HEK293 (cell line): ENCODE measurements at regions not wholly inside any gene's neighbourhood (a gene's known extent, or its start where the extent isn't known, plus 50 kb on each side); places are given as distances from the start of the nearest gene placed in this dataset.

ENCODE experiments used
- CTCF ChIP-seq: fragments of 450-650 bp; formaldehyde crosslinking; IDR thresholded peaks from 2 replicates; pipeline ENCODE4 v1.5.1; 2016; ENCODE audit warnings: missing biosample characterization, missing genetic modification characterization
- HOXA7 ChIP-seq: sonication (generic); formaldehyde crosslinking; IDR thresholded peaks from 2 replicates; pipeline ENCODE4 v1.8.1; 2022; ENCODE audit warnings: missing genetic modification reagents, borderline replicate concordance
- TRIM28 ChIP-seq: IDR thresholded peaks from 2 replicates; pipeline ENCODE4 v1.6.1; 2011; ENCODE audit warnings: low read length, control low read depth, borderline replicate concordance
- ZNF48 ChIP-seq: fragments of 450-650 bp; formaldehyde crosslinking; IDR thresholded peaks from 2 replicates; pipeline ENCODE4 v1.5.1; 2016; ENCODE audit warnings: missing biosample characterization, missing genetic modification characterization
- ZNF768 ChIP-seq: fragments of 450-650 bp; formaldehyde crosslinking; IDR thresholded peaks from 2 replicates; pipeline ENCODE4 v1.5.1; 2018; ENCODE audit warnings: missing biosample characterization, mild to moderate bottlenecking, missing genetic modification characterization
- TF ChIP-seq, protein P1 (sequence below): sonication (generic); formaldehyde crosslinking; IDR thresholded peaks from 2 replicates; pipeline ENCODE4 v1.8.1; 2022; ENCODE audit warnings: mild to moderate bottlenecking, moderate library complexity, missing genetic modification reagents
- TF ChIP-seq, protein P2 (sequence below): fragments of 450-650 bp; formaldehyde crosslinking; IDR thresholded peaks from 2 replicates; pipeline ENCODE4 v1.5.1; 2016; ENCODE audit warnings: missing biosample characterization, missing genetic modification characterization
- TF ChIP-seq, protein P3 (sequence below): fragments of 450-650 bp; formaldehyde crosslinking; IDR thresholded peaks from 2 replicates; pipeline ENCODE4 v1.5.1; 2016; ENCODE audit warnings: missing biosample characterization, missing genetic modification characterization

DNA sequence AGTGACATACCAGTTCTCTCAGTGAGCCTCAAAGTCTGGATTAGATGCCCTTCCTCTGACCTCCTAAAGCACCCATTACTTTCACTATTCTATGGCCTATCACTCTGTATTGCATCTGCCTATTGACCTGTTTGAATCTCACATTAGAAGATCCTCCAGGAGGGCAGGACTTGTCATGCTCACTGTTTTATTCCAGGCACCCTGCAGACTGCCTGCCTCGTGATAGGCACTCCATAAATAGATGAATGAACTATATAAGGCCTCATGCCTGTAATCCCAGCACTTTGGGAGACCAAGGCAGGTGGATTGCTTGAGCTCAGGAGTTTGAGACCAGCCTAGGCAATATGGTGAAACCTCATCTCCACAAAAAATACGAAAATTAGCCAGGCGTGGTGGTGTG is 160.1 kb upstream of the CADM1 start:
- no peak for TF ChIP-seq ZNF48 (tag by site-specific recombination)
- TF ChIP-seq TRIM28 = no peak
- TF ChIP-seq, protein P1, sequence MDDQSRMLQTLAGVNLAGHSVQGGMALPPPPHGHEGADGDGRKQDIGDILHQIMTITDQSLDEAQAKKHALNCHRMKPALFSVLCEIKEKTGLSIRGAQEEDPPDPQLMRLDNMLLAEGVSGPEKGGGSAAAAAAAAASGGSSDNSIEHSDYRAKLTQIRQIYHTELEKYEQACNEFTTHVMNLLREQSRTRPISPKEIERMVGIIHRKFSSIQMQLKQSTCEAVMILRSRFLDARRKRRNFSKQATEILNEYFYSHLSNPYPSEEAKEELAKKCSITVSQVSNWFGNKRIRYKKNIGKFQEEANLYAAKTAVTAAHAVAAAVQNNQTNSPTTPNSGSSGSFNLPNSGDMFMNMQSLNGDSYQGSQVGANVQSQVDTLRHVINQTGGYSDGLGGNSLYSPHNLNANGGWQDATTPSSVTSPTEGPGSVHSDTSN (CRISPR knock-in tag) = no peak
- TF ChIP-seq, protein P2, sequence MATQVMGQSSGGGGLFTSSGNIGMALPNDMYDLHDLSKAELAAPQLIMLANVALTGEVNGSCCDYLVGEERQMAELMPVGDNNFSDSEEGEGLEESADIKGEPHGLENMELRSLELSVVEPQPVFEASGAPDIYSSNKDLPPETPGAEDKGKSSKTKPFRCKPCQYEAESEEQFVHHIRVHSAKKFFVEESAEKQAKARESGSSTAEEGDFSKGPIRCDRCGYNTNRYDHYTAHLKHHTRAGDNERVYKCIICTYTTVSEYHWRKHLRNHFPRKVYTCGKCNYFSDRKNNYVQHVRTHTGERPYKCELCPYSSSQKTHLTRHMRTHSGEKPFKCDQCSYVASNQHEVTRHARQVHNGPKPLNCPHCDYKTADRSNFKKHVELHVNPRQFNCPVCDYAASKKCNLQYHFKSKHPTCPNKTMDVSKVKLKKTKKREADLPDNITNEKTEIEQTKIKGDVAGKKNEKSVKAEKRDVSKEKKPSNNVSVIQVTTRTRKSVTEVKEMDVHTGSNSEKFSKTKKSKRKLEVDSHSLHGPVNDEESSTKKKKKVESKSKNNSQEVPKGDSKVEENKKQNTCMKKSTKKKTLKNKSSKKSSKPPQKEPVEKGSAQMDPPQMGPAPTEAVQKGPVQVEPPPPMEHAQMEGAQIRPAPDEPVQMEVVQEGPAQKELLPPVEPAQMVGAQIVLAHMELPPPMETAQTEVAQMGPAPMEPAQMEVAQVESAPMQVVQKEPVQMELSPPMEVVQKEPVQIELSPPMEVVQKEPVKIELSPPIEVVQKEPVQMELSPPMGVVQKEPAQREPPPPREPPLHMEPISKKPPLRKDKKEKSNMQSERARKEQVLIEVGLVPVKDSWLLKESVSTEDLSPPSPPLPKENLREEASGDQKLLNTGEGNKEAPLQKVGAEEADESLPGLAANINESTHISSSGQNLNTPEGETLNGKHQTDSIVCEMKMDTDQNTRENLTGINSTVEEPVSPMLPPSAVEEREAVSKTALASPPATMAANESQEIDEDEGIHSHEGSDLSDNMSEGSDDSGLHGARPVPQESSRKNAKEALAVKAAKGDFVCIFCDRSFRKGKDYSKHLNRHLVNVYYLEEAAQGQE (tag by site-specific recombination) = no peak
- TF ChIP-seq, protein P3, sequence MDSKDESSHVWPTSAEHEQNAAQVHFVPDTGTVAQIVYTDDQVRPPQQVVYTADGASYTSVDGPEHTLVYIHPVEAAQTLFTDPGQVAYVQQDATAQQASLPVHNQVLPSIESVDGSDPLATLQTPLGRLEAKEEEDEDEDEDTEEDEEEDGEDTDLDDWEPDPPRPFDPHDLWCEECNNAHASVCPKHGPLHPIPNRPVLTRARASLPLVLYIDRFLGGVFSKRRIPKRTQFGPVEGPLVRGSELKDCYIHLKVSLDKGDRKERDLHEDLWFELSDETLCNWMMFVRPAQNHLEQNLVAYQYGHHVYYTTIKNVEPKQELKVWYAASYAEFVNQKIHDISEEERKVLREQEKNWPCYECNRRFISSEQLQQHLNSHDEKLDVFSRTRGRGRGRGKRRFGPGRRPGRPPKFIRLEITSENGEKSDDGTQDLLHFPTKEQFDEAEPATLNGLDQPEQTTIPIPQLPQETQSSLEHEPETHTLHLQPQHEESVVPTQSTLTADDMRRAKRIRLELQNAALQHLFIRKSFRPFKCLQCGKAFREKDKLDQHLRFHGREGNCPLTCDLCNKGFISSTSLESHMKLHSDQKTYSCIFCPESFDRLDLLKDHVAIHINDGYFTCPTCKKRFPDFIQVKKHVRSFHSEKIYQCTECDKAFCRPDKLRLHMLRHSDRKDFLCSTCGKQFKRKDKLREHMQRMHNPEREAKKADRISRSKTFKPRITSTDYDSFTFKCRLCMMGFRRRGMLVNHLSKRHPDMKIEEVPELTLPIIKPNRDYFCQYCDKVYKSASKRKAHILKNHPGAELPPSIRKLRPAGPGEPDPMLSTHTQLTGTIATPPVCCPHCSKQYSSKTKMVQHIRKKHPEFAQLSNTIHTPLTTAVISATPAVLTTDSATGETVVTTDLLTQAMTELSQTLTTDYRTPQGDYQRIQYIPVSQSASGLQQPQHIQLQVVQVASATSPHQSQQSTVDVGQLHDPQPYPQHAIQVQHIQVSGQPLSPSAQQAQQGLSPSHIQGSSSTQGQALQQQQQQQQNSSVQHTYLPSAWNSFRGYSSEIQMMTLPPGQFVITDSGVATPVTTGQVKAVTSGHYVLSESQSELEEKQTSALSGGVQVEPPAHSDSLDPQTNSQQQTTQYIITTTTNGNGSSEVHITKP (tag by site-specific recombination) = no peak
- no peak for TF ChIP-seq CTCF (tag by site-specific recombination)
- no peak for TF ChIP-seq HOXA7 (CRISPR knock-in tag)
- TF ChIP-seq ZNF768 = no peak
